HG03457 (cell line): ENCODE measurements at regions not wholly inside any gene's neighbourhood (a gene's known extent, or its start where the extent isn't known, plus 50 kb on each side); places are given as distances from the start of the nearest gene placed in this dataset.
"Not testable (repeated sequence)": the region's sequence is repeated elsewhere in the genome, so short reads cannot be mapped to it uniquely, and the experiment has no call there.

Experiments
- ATAC-seq: cut with Tn5 transposase; IDR thresholded peaks from one replicate; pipeline ENCODE4 v1.9.1; 2021; ENCODE audit warnings: moderate number of reproducible peaks; ENCODE audit not compliant: unreplicated experiment

GRCh38 chr4:84231539-84232055 lies 267.5 kb downstream of the NKX6-1 start:
- no peak for ATAC-seq

- no peak for ATAC-seq
These were observed 274.6 kb downstream of the NKX6-1 start for GRCh38 chr4:84224522-84224921.

DNA sequence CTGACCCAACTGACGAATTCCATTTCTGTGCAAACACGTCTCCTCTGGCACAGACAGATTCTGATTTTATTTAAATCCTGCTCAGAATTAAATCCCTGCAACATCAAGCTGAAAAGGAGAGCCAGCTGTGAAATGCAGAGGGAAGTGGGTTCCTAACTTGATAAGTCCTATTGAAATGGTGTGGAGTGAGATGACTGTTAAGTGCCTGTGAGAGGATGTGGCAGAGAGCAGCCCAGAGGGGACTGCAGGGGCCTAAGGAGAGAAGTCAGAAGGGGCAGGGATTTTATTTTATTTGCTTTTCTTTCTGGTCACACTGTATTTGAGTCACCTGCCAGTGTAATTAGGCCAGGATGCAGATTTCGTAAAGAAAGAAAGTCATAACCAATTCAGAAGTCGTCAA lies 277.4 kb downstream of the NKX6-1 start:
- ATAC-seq: no peak

- no peak for ATAC-seq
These were observed 278.1 kb downstream of the NKX6-1 start for GRCh38 chr4:84220990-84221389.

GRCh38 chr4:84219656-84220055 lies 279.4 kb downstream of the NKX6-1 start:
- ATAC-seq: no peak

DNA sequence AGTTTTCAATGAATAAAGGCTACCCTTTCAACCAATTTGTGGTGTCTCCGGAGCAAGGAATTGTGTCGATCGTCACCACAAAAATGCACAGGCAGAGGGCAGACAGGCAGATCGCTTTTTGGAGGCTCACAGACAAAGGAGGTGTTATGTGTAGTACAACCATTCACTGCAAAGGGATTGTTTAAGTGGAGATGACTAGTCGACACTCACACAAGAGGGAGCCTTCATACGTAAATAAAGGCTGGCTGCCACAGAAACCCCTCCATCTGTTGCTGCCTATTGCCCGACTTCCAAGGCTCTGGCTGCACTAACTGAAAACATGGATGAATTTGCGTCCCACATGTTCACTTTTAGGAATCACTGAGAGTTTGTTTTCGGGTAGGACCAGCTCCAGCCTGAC lies 281.1 kb downstream of the NKX6-1 start:
- ATAC-seq: no peak

GRCh38 chr4:84215217-84215616 lies 283.9 kb downstream of the NKX6-1 start:
- ATAC-seq: no peak

DNA sequence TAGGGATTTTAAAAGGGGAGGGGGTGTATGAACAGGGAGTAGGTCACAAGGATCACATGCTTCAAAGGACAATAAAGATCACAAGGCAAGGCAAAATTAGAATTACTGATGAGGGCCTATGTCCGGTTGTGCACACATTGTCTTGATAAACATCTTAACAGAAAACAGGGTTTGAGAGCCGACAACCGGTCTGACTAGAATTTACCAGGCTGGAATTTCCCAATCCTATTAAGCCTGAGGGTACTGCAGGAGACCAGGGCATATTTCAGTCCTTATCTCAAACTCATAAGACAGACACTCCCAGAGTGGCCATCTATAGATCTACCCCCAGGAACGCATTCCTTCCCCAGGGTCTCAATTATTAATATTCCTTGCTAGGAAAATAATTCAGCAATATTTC lies 292.9 kb downstream of the NKX6-1 start:
- not testable (repeated sequence) for ATAC-seq

DNA sequence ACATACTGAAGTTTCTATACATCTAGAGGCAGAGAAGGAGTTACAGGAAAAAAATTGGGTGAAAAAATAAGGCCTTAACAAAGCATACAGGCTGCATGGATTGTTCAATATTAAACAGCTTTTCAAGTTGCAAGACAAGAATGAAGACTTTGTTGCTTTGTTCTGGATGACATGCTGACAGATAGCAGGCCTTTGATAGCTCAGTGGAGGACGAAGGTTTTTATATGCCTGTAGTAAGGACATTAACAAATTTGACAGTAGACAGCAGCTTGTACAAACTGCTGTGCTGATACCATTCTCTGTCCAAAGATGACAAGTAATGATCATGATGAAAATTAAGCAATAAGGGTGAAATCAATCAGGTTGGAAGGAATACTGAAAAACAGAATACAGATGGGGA lies 309.9 kb downstream of the NKX6-1 start:
- no peak for ATAC-seq

DNA sequence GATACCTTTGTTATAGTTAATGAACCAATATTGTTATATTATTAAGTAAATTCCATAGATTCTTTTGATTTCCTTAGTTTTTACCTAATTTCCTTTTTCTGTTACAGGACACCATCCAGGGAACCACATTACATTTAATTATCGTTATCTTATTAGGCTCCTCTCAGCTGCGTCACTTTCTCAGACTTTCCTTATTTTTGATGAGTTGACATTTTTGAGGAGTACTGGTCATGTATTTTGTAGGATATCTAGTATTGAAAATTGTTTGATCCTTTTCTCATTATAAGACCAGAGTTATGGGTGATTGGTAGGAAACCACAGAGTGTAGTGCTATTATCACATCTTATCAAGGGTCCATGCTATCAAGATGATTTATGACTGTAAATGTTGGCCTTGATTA lies 319.7 kb downstream of the NKX6-1 start:
- no peak for ATAC-seq

DNA sequence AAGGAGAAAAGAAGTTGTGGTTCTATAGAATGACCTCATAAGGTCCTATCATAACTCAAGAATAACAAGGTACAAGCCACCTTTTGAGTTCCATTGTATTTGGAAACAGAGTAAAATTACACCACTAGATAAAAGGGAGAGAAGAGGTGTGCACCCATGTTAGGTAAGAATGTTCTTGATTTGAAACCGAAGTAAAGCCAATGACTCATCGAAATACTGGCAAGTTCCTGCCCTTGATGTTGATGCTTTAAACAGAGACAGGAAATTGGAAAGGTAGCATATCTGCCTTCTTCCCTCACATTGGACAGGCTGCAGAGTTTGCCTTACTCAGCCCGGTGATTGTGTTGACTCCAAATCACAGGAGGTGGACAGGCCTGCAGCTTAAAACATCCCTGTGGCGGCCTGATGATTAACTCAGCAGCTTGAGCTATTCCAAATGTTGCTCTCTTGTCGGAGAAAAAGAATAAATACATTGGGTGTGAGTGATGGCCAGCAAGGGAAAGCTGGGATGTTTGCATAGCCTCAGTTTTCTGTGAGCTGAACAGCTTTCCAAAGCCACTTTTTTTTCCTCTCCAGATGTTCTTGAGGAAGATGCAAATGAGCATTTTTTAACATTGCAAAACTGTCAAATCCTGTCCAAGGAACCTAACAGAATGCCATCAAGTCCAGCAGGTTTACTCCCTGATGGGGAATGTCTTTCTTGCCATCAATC lies 321.1 kb downstream of the NKX6-1 start:
- no peak for ATAC-seq

DNA sequence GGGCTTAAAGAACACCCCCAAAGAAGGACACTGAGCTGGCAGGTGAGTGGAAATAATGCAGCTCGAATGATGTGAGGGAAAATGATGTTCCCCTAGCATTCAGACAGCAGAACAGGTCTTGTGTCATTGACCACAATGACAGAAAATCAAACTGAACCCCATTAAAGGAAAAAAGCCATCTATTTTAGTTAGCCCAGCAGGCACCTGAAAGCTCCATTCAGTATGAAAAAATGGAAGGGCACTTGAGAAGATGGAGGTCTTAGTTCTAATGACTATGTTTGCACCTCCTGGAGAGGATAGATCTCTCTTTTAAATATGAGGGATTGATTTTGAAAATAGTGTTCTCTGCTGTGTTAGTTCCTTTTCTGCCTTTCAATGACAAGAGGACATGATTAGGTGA lies 323.1 kb downstream of the NKX6-1 start:
- ATAC-seq: no peak

GRCh38 chr4:84171871-84172270 lies 327.2 kb downstream of the NKX6-1 start:
- no peak for ATAC-seq

GRCh38 chr4:84167564-84167963 lies 331.5 kb downstream of the NKX6-1 start:
- ATAC-seq: no peak

- no peak for ATAC-seq
These were observed 332.0 kb downstream of the NKX6-1 start for GRCh38 chr4:84167093-84167492.

DNA sequence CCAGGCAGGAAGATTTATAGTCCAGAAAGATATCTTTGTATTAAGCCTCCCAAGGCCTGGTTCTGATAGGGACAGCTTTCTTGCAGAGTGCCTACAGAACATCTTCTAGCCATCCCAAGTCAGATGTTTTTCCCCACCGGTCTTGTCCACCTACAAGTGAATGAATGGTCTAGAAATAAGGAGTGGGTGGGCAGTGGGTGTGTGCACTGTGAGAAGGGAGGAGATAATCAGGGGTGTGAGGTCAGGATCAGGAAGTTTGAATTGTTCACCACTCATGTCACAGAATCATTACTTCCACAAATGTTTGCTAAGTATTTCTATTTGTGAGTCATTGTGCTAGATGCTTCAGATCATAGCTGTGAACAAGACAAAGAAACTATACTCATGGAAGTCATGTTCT lies 332.6 kb downstream of the NKX6-1 start:
- no peak for ATAC-seq

GRCh38 chr4:84164201-84164600 lies 334.9 kb downstream of the NKX6-1 start:
- ATAC-seq: no peak

- no peak for ATAC-seq
These were observed 339.3 kb downstream of the NKX6-1 start for GRCh38 chr4:84159762-84160161.

GRCh38 chr4:84158670-84159069 lies 340.4 kb downstream of the NKX6-1 start:
- ATAC-seq: no peak

DNA sequence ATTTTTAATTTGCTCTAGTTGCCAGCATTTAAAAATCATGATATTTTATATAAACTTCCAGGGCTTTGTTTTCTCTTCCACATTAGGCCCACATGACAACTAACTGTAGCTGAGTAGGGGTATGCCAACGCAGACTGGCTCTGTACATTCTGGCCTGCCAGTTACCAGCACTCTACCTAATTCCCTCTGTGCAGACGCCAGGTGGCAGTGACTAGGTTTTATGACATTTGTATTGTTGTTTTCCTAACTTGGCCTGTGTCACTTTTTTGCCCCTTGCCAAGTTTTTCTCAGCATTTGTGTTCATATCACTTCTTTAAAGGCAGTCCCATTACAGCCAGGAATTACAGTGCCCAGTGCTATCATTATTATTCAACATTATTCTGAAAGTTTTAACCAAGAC lies 347.5 kb downstream of the NKX6-1 start:
- no peak for ATAC-seq

DNA sequence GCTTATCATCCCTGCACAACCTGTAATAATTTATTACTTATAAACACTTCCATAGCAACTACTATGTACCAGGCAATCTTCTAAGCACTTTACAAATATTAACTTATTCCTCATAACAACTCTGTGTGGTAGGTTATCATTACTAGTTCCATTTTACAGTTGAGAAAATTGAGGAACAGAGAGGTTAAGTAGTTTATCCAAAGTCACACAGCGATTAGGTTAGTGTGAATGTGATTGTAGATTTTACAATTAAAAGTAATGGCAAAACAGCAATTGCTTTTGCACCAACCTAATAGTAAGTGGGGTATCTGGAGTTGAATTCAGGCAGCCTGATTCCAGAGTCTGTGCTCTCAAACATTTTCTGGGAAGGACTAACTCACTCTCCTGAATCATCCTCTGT lies 348.9 kb downstream of the NKX6-1 start:
- no peak for ATAC-seq

DNA sequence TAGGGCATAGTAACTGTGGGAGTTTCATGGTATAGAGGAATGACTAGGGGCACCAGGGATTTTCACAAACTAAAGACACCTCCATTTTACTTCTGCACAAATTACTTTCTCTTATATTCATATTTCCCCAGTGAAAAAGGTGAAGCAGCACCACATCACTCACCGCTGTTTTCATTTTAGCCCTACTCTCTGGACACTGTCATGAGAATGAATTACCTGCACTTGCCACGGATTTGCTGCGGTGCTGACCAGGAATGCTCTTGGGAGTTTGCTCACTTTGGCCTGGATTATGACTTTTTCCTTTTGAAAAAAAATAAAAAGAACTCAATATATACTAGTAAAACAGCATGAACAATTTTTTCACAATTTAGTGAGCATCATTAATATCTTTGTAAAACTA lies 351.3 kb downstream of the NKX6-1 start:
- ATAC-seq: no peak

DNA sequence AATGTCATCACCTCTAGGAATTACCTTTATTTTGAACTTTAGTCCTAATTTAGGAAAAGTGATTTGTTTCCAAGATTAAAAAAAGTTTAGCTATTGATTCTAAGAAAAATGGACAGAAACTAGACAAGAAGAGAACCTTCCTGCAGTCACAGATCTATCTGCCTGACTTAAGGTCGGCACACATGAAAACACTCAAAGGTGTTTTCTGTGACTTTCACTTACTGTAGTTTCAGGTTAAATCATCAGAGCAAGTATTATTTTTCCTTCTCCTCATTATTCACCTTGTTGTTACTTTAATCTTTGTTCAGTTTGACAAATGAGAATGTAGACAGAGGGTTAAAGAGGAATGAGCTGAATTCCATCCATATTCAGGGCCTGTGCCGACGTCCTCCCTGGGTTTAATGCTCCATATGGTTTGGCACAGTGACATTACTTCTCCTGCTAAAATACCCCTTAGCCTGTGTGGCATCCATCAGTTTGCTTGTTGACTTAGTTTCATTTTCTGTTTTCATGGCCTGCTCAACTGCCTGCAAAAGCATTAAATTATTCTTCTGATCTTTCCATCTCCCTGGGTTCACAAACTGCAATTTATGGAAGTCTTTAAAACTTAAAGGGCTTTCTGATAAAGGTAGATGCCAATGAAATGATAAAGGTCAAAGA lies 352.7 kb downstream of the NKX6-1 start:
- peak; percentile 62 for ATAC-seq
